ENCODE measurements at regions not wholly inside any gene's neighbourhood (a gene's known extent, or its start where the extent isn't known, plus 50 kb on each side); places are given as distances from the start of the nearest gene placed in this dataset.

- 54 to 70% (median 55%) methylated on average over 2 of the region's 2 CpGs for WGBS, 3 donors
- intact Hi-C loops (cut with DNase I), result no loop called here
- Histone ChIP-seq H3K36me3 (no peaks in the 10 kb centered on the region), H3K27me3 (no peaks in the 10 kb centered on the region), H3K4me1 (ENCODE audit: insufficient read depth) (no peaks in the 10 kb centered on the region), H3K27ac (no peak overlapping the region), H3K4me3 (no peak overlapping the region), H3K9me3 (no peaks in the 10 kb centered on the region)
- TF ChIP-seq POLR2A (IDR thresholded peaks at IDR 0.05) (no peak), EP300 (IDR thresholded peaks at IDR 0.05) (no peak), CTCF (IDR thresholded peaks at IDR 0.05) (no peak)
- DNase-seq, result no peak
Measured at GRCh38 chr1:118360817-118361216, 175.8 kb upstream of the SPAG17 start.

GRCh38 chr1:118346936-118347335 is 161.9 kb upstream of the SPAG17 start:
- 47 to 67% (median 51%) methylated on average over 3 of the region's 3 CpGs for WGBS, 3 donors
- Histone ChIP-seq H3K4me3 (no peak overlapping the region), H3K9me3 (no peaks in the 10 kb centered on the region), H3K27ac (no peak overlapping the region), H3K36me3 (no peaks in the 10 kb centered on the region), H3K4me1 (ENCODE audit: insufficient read depth) (no peaks in the 10 kb centered on the region), H3K27me3 (no peaks in the 10 kb centered on the region)
- intact Hi-C loops (cut with DNase I), result no loop called here
- TF ChIP-seq EP300 (IDR thresholded peaks at IDR 0.05), result no peak
- no peak for TF ChIP-seq CTCF (IDR thresholded peaks at IDR 0.05)
- no peak for TF ChIP-seq POLR2A (IDR thresholded peaks at IDR 0.05)
- no peak for DNase-seq

- no peak for DNase-seq
- H3K4me3 ChIP-seq, result no peak overlapping the region
- TF ChIP-seq EP300 (IDR thresholded peaks at IDR 0.05) (no peak), CTCF (IDR thresholded peaks at IDR 0.05) (no peak), POLR2A (IDR thresholded peaks at IDR 0.05) (no peak)
- H3K4me1 ChIP-seq (ENCODE audit: insufficient read depth), result no peaks in the 10 kb centered on the region
- no peaks in the 10 kb centered on the region for H3K36me3 ChIP-seq
- no peak overlapping the region for H3K27ac ChIP-seq
- H3K27me3 ChIP-seq, result peaks cover 3% of the 10 kb centered on the region
- no peaks in the 10 kb centered on the region for H3K9me3 ChIP-seq
- 62 to 70% (median 67%) methylated on average over 5 of the region's 5 CpGs for WGBS, 3 donors
- intact Hi-C loops (cut with DNase I), result no loop called here
Measured at GRCh38 chr1:118340928-118341910, 156.2 kb upstream of the SPAG17 start.

GRCh38 chr1:118339400-118340124 is 154.5 kb upstream of the SPAG17 start:
- Histone ChIP-seq H3K27me3 (peaks cover 3% of the 10 kb centered on the region), H3K9me3 (no peaks in the 10 kb centered on the region), H3K4me3 (no peak overlapping the region), H3K36me3 (no peaks in the 10 kb centered on the region), H3K27ac (no peak overlapping the region), H3K4me1 (ENCODE audit: insufficient read depth) (no peaks in the 10 kb centered on the region)
- WGBS, 3 donors, result 73 to 90% (median 83%) methylated on average over 4 of the region's 4 CpGs
- no peak for TF ChIP-seq CTCF (IDR thresholded peaks at IDR 0.05)
- no peak for TF ChIP-seq EP300 (IDR thresholded peaks at IDR 0.05)
- no peak for TF ChIP-seq POLR2A (IDR thresholded peaks at IDR 0.05)
- DNase-seq, result no peak
- intact Hi-C loops (cut with DNase I), result no loop called here

All from ovary (tissue), 7 donors.